ENCODE measurements at regions not wholly inside any gene's neighbourhood (a gene's known extent, or its start where the extent isn't known, plus 50 kb on each side); places are given as distances from the start of the nearest gene placed in this dataset.

GRCh38 chr13:111476197-111476596, 155.8 kb downstream of the TEX29 start:
- no peak for DNase-seq (ENCODE audit: low read depth in 3 of 3)

- no peak for DNase-seq (ENCODE audit: low read depth in 3 of 3)
These were observed 159.0 kb downstream of the TEX29 start for GRCh38 chr13:111479412-111479811.

GRCh38 chr13:111480503-111480902, 160.1 kb downstream of the TEX29 start:
- no peak for DNase-seq (ENCODE audit: low read depth in 3 of 3)

- DNase-seq (ENCODE audit: low read depth in 3 of 3) = no peak
These were observed 160.5 kb downstream of the TEX29 start for GRCh38 chr13:111480976-111481375.

- no peak for DNase-seq (ENCODE audit: low read depth in 3 of 3)
These were observed 161.7 kb downstream of the TEX29 start for GRCh38 chr13:111482126-111482525.

- no peak for DNase-seq (ENCODE audit: low read depth in 3 of 3)
These were observed 162.6 kb downstream of the TEX29 start for GRCh38 chr13:111482806-111483620.

- DNase-seq (ENCODE audit: low read depth in 3 of 3) = no peak
These were observed 163.2 kb downstream of the TEX29 start for GRCh38 chr13:111483621-111483987.

- DNase-seq (ENCODE audit: low read depth in 3 of 3) = no peak
These were observed 163.9 kb downstream of the TEX29 start for GRCh38 chr13:111484141-111484925.

GRCh38 chr13:111484959-111485358, 164.5 kb downstream of the TEX29 start:
- no peak for DNase-seq (ENCODE audit: low read depth in 3 of 3)

- no peak for DNase-seq (ENCODE audit: low read depth in 3 of 3)
These were observed 165.2 kb downstream of the TEX29 start for GRCh38 chr13:111485491-111486250.

GRCh38 chr13:111486331-111486730, 165.9 kb downstream of the TEX29 start:
- DNase-seq (ENCODE audit: low read depth in 3 of 3) = no peak

- DNase-seq (ENCODE audit: low read depth in 3 of 3) = no peak
These were observed 166.4 kb downstream of the TEX29 start for GRCh38 chr13:111486801-111487200.

GRCh38 chr13:111488486-111489132, 168.2 kb downstream of the TEX29 start:
- no peak for DNase-seq (ENCODE audit: low read depth in 3 of 3)

GRCh38 chr13:111489301-111489700, 168.9 kb downstream of the TEX29 start:
- no peak for DNase-seq (ENCODE audit: low read depth in 3 of 3)

GRCh38 chr13:111490611-111491010, 170.2 kb downstream of the TEX29 start:
- DNase-seq (ENCODE audit: low read depth in 3 of 3) = no peak

- DNase-seq (ENCODE audit: low read depth in 3 of 3) = no peak
These were observed 170.6 kb downstream of the TEX29 start for GRCh38 chr13:111491021-111491420.

- no peak for DNase-seq (ENCODE audit: low read depth in 3 of 3)
These were observed 171.2 kb downstream of the TEX29 start for GRCh38 chr13:111491659-111492058.

GRCh38 chr13:111492341-111492950, 172.0 kb downstream of the TEX29 start:
- no peak for DNase-seq (ENCODE audit: low read depth in 3 of 3)

GRCh38 chr13:111492958-111493357, 172.5 kb downstream of the TEX29 start:
- DNase-seq (ENCODE audit: low read depth in 3 of 3) = no peak

GRCh38 chr13:111493468-111493867, 173.0 kb downstream of the TEX29 start:
- no peak for DNase-seq (ENCODE audit: low read depth in 3 of 3)

GRCh38 chr13:111494641-111495040, 174.2 kb downstream of the TEX29 start:
- no peak for DNase-seq (ENCODE audit: low read depth in 3 of 3)

All from stimulated activated CD4-positive, alpha-beta T cell treated with anti-CD3 and anti-CD28 coated beads, TNF-alpha, amount 100 ng/mL, for 4 hours (primary cell).